PFSK-1 (cell line): ENCODE measurements at regions not wholly inside any gene's neighbourhood (a gene's known extent, or its start where the extent isn't known, plus 50 kb on each side); places are given as distances from the start of the nearest gene placed in this dataset.

Experiments
- POLR2AphosphoS5 ChIP-seq: IDR thresholded peaks from 2 replicates; pipeline ENCODE4 v1.6.1; 2012; ENCODE audit warnings: low read depth, mild to moderate bottlenecking, control low read depth, low read length, moderate library complexity
- REST ChIP-seq, 2 experiments: IDR thresholded peaks; 2 replicates each; pipeline versions ENCODE4 v1.6.1 to v1.8.0; 2011 to 2012; ENCODE audit warnings: low read depth in 2 of 2, low read length in 2 of 2, control low read depth in 1 of 2, inconsistent platforms in 1 of 2, mild to moderate bottlenecking in 1 of 2, moderate library complexity in 1 of 2; ENCODE audit not compliant: insufficient read depth in 1 of 2

DNA sequence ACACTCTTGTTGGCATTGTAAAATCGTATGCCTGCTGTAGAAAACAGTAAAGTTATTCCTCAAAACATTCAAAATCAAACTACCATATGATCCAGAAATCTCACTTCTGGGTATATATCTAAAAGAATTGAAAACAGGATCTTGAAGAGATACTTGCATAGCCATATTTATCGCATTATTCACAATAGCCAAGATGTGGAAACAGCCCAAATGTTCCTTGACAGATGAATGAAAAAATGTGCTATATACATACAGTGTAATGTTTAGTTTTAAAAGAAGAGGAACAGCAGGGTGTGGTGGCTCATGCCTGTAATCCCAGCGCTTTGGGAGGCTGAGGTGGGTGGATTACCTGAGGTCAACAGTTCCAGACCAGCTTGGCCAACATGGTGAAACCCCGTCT lies 234.1 kb upstream of the DAB2 start:
- TF ChIP-seq POLR2AphosphoS5 (no peak), REST (IDR thresholded peaks at IDR 0.05; ENCODE audit: insufficient read depth in 1 of 2, low read depth in 2 of 2, low read length in 2 of 2) (no peak)
